RKO (cell line): ENCODE measurements at regions not wholly inside any gene's neighbourhood (a gene's known extent, or its start where the extent isn't known, plus 50 kb on each side); places are given as distances from the start of the nearest gene placed in this dataset.
"Not testable (repeated sequence)": the region's sequence is repeated elsewhere in the genome, so short reads cannot be mapped to it uniquely, and the experiment has no call there.

Experiments
- DNase-seq: peaks from one replicate; pipeline ENCODE4 v3.0.0-alpha.2; 2016; ENCODE audit warnings: low spot score

DNA sequence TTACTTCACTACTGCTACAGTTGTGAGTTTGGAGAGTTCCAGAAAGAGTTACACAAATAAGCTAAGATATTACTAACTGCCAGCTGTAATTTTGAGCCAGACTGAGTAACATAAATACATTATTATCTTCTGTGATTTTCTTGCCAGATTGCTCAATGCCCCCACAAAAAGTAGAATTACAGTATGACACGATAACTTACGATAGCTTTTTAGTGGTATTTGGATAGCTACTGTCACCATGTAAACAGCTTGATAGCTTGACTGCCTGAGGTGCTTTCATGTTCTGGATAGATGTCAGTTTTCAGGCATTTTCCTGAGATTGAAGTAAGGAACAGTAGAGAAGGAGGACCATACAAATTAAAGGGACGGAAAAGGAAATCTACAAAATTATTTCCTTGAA lies 533.3 kb downstream of the SOCS6 start:
- no peak for DNase-seq

DNA sequence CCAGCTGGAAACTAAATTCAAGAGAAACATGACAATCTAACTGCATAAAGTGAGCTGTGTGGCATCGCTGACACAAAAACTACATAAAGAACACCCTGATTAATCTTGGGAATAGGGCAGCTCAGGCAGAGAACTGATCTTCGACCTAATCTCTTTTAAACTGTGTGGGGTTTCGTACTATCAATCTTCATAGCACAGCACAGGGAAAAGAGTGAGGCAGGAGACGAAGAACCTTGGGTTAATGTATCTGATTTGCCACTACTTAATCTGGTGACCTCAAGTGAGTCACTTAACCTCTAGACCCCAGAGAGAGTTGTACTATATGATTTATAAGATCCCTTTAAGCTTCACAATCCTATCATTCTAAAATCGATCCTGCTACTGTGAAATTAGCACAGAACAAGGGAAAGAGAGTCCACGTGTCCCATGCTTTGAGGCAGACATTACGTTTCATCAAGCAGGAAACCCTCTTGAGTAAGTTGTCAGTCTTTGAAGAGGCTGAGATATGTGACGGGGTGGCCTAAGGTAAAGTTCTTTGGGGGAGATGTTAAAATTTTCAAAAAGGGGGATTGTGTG lies 519.7 kb downstream of the SOCS6 start:
- DNase-seq = no peak

- DNase-seq = peak; percentile 57
Measured at GRCh38 chr18:70781860-70782453, 493.1 kb downstream of the SOCS6 start.

- DNase-seq = not testable (repeated sequence)
Measured at GRCh38 chr18:70766254-70766653, 477.4 kb downstream of the SOCS6 start.

- no peak for DNase-seq
Measured at GRCh38 chr18:70762812-70763211, 474.0 kb downstream of the SOCS6 start.

DNA sequence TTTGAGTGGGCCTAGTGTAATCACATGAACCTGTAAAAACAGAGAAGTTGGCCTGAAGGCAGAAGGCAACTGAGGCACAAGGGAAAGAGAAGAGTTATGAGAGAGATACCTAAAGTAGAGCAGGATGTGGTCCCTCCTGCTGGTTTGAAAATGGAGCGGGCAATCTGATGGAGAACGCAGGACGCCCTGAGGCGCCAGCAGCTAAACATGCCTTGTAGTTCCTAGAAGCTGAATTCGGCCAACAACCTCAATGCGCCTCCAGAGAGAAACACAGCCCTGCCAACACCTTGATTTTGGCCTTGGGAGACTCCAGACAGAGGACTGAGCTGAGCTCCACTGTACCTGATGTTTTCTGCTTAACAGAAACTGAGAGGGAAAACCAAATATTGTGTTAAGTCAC lies 469.9 kb downstream of the SOCS6 start:
- no peak for DNase-seq

DNA sequence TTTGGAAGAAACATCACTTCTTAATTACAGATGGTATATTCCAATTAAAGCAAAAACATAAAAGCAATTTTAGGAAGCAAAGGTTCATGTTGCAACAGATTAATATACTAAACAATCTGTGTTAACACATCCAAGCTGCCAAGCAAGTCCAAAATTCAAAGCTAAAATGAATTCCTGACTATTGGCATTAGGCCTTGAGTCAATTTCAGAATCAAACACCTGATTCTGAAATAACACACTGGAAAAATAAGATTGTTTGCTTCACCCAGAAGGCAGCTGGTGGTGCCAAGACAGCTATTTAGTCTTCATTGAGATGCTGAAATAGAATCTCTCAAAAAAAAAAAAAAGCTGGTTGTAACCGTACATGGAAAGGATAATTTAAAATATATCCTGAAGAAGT lies 465.6 kb downstream of the SOCS6 start:
- DNase-seq = no peak

DNA sequence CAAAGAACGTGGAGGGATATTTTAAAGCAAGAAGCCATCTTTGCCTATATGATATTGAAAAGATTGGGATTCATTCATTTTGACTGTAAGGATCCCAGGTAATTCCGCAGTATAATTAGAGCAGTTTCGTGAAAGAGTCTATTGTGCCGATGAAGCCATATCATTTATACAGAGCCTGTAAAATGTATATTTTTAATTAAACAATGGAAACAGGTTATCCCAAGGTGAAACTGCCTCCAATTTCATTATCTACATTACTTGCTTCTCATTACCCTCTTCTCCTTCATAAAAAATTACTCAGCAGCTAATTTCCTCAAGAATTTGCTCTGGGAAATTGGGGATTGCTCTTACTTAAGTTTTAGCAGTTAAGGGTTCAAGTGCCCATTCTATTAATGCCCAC lies 444.1 kb downstream of the SOCS6 start:
- DNase-seq = no peak

- no peak for DNase-seq
Measured at GRCh38 chr18:70732188-70732587, 443.3 kb downstream of the SOCS6 start.

DNA sequence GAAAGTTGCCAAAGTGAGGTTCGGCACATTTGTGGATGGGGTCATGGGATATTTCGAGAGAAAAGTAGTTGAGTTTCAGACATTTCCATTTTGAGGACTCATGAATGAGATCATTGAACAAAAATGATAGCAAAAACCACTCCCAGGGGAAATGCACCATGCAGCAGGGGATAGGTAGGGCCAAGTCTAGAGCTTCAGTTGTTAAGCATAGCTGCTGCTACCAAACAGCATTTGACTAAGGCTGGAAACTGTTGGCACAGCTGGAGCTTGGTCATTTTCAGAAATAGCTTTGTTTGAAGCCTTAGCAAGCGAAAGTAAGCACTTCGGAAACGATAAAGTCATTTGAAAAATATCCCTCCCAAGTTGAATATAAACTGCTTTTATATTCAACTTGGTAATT lies 431.8 kb downstream of the SOCS6 start:
- DNase-seq = no peak

DNA sequence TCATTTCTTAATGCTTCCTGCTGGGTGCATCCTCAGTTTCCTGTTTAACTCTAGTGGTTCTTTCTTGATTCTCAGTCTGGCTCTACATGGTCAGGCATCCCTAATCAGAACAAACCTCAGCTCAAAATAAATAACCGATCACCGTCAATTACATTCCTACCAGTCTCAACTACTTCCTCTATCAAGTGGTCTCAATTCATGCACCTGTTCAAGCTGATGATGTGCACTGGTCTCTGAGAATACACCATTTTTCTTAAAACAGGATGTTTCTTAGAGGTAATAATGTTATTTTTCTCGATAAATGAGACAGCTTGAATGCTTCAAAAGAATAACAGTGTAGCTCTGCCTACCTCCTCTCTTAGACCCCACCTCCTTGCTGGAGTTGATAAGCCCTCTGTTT lies 420.9 kb downstream of the SOCS6 start:
- DNase-seq = no peak

DNA sequence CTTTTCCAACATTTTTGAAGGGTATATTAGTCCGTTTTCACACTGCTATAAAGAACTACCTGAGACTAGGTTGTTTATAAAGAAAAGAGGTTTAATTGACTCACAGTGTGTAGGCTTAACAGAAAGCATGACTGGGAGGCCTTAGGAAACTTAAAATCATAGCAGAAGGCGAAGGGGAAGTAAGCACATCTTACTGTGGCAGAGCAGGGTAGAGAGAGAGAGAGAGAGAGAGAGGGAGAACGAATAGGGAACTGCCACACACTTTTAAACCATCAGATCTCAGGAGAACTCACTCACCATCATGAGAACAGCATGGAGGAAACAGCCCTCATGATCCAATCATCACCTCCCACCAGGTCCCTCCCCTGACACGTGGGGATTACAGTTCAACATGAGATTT lies 420.3 kb downstream of the SOCS6 start:
- no peak for DNase-seq

GRCh38 chr18:70705831-70706416 lies 417.1 kb downstream of the SOCS6 start:
- no peak for DNase-seq

GRCh38 chr18:70700496-70700895 lies 411.7 kb downstream of the SOCS6 start:
- no peak for DNase-seq

- DNase-seq = no peak
Measured at GRCh38 chr18:70698574-70698973, 409.7 kb downstream of the SOCS6 start.

- no peak for DNase-seq
Measured at GRCh38 chr18:70693246-70693645, 404.4 kb downstream of the SOCS6 start.

GRCh38 chr18:70689765-70690164 lies 400.9 kb downstream of the SOCS6 start:
- not testable (repeated sequence) for DNase-seq

GRCh38 chr18:70688286-70688685 lies 399.4 kb downstream of the SOCS6 start:
- no peak for DNase-seq

GRCh38 chr18:70684821-70685220 lies 396.0 kb downstream of the SOCS6 start:
- no peak for DNase-seq

DNA sequence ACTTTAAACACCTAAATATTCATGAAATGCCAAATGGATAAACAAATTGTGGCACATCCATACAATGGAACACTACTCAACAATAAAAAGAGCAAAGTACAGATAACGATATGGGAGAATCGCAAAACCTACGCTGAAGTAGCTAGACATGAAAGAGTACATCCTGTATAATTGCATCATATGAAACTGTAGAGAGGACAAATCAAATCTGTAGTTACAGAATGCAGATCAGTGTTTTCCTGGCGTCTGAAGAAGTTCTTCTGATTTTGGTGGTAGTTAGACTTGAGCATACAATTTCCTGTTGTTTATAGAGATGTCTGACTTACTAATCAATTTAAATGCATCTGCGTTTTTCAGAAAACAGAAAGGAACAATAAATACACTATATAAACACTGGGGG lies 394.4 kb downstream of the SOCS6 start:
- no peak for DNase-seq

- DNase-seq = no peak
Measured at GRCh38 chr18:70674896-70675295, 386.1 kb downstream of the SOCS6 start.

DNA sequence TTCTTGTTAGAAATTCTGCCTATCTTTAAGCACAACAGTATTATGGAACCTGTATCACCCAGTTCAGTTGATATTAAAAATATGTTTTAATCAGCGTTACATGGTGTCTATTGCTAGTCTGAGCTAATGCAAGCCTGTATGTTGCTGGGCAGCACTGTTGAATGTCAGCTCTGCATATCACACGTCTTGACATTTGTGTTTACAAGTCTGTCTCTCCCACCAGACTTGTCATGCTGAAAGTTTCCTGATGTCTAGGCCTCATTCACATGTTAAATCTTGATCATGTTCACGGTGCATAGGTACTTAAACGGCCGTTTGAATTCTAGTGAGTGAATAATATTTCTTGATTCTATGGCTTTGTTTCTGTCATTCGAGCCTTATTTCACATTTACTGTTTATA lies 385.0 kb downstream of the SOCS6 start:
- no peak for DNase-seq

DNA sequence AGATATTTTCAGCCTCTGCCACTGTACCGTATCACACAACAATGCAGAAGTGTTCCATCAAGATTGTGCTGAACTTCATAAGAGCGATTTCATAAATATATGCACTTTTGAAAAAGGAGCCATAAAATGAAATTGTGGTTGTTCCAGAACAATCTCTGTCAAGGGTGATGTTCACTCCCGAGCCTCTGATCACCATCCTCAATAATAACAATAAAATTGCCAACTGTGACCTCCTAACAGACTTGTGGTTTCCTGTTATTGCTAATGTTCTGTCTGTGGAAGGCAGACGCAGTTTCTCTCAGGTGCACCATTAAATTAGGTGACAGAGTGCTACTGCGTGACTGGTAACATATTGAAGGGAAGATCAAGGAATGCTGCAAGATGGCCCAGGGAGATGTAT lies 383.7 kb downstream of the SOCS6 start:
- no peak for DNase-seq
